ENCODE measurements at regions not wholly inside any gene's neighbourhood (a gene's known extent, or its start where the extent isn't known, plus 50 kb on each side); places are given as distances from the start of the nearest gene placed in this dataset.

GRCh38 chr5:90297045-90297764 lies 112.4 kb downstream of the CETN3 start:
- TF ChIP-seq CTCF (IDR thresholded peaks at IDR 0.05; ENCODE audit: borderline replicate concordance, extremely low read depth, insufficient read depth), result no peak
- no peaks in the 10 kb centered on the region for H3K36me3 ChIP-seq (ENCODE audit: control insufficient read depth in 2 of 3, insufficient read depth in 3 of 3, low read length in 3 of 3)
- H3K27me3 ChIP-seq (ENCODE audit: control insufficient read depth, insufficient read depth, low read length), result no peaks in the 10 kb centered on the region
- FAIRE-seq (no peak), DNase-seq (peak in 1 of 5 donors; percentile 2)
- H3K27ac ChIP-seq (ENCODE audit: low read depth in 2 of 2, low read length in 2 of 2), result no peak overlapping the region
- intact Hi-C loops (cut with DNase I), result no loop called here
- no peak overlapping the region for H3K4me3 ChIP-seq (ENCODE audit: low read length in 3 of 3)
- no peaks in the 10 kb centered on the region for H3K4me1 ChIP-seq (ENCODE audit: control insufficient read depth in 2 of 3, insufficient read depth in 2 of 3, low read depth in 1 of 3, low read length in 3 of 3)
- no peaks in the 10 kb centered on the region for H3K9me3 ChIP-seq (ENCODE audit: control insufficient read depth in 2 of 3, insufficient read depth in 1 of 3, low read length in 3 of 3)
- H3K9ac ChIP-seq (ENCODE audit: low read length in 3 of 3), result no peak overlapping the region

GRCh38 chr5:90294604-90295003 lies 115.0 kb downstream of the CETN3 start:
- no peak for FAIRE-seq
- H3K9ac ChIP-seq (ENCODE audit: low read length in 3 of 3), result no peak overlapping the region
- H3K4me3 ChIP-seq (ENCODE audit: low read length in 3 of 3), result no peak overlapping the region
- no peaks in the 10 kb centered on the region for H3K9me3 ChIP-seq (ENCODE audit: control insufficient read depth in 2 of 3, insufficient read depth in 1 of 3, low read length in 3 of 3)
- no peaks in the 10 kb centered on the region for H3K27me3 ChIP-seq (ENCODE audit: control insufficient read depth, insufficient read depth, low read length)
- DNase-seq, result no peak
- no peak overlapping the region for H3K27ac ChIP-seq (ENCODE audit: low read depth in 2 of 2, low read length in 2 of 2)
- TF ChIP-seq CTCF (IDR thresholded peaks at IDR 0.05; ENCODE audit: borderline replicate concordance, extremely low read depth, insufficient read depth), result no peak
- no peaks in the 10 kb centered on the region for H3K4me1 ChIP-seq (ENCODE audit: control insufficient read depth in 2 of 3, insufficient read depth in 2 of 3, low read depth in 1 of 3, low read length in 3 of 3)
- intact Hi-C loops (cut with DNase I), result no loop called here
- no peaks in the 10 kb centered on the region for H3K36me3 ChIP-seq (ENCODE audit: control insufficient read depth in 2 of 3, insufficient read depth in 3 of 3, low read length in 3 of 3)

- FAIRE-seq (no peak), DNase-seq (no peak)
These were observed 115.6 kb downstream of the CETN3 start for GRCh38 chr5:90293931-90294330.

More at GRCh38 chr5:90293931-90294330, 115.6 kb downstream of the CETN3 start:
- Histone ChIP-seq H3K27ac (ENCODE audit: low read depth in 2 of 2, low read length in 2 of 2) (no peak overlapping the region), H3K9me3 (ENCODE audit: control insufficient read depth in 2 of 3, insufficient read depth in 1 of 3, low read length in 3 of 3) (no peaks in the 10 kb centered on the region), H3K36me3 (ENCODE audit: control insufficient read depth in 2 of 3, insufficient read depth in 3 of 3, low read length in 3 of 3) (no peaks in the 10 kb centered on the region), H3K4me3 (ENCODE audit: low read length in 3 of 3) (no peak overlapping the region), H3K27me3 (ENCODE audit: control insufficient read depth, insufficient read depth, low read length) (no peaks in the 10 kb centered on the region), H3K4me1 (ENCODE audit: control insufficient read depth in 2 of 3, insufficient read depth in 2 of 3, low read depth in 1 of 3, low read length in 3 of 3) (no peaks in the 10 kb centered on the region), H3K9ac (ENCODE audit: low read length in 3 of 3) (no peak overlapping the region)
- TF ChIP-seq CTCF (IDR thresholded peaks at IDR 0.05; ENCODE audit: borderline replicate concordance, extremely low read depth, insufficient read depth), result no peak
- intact Hi-C loops (cut with DNase I), result no loop called here
